ENCODE measurements at regions not wholly inside any gene's neighbourhood (a gene's known extent, or its start where the extent isn't known, plus 50 kb on each side); places are given as distances from the start of the nearest gene placed in this dataset.

DNA sequence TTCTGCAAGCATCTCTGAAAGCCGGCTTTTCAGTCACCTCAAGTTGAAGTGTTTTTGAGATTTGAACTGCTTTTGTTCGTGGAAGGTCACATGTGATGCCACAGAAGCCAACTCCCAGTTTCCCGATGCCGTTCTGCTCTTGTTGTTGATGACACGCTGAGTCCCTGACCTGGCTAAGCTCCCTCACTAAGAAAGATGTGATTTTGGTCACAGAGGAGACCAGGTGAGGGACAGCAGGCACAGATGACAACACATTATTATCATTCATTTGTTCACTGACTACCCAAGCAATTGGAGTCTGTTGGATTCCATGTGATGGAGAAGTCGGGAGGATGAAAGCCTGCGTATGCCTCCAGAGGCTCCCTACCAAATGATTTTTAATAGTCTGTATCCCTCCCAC is 822.4 kb upstream of the RBFOX1 start:
- ChIA-PET POLR2A (ENCODE audit: unreplicated experiment) (no interaction called here), CTCF (no interaction called here)
- ATAC-seq (ENCODE audit: low read depth) (no peak), DNase-seq (no peak)
- Histone ChIP-seq H3K4ac (ENCODE audit: low read depth, low read length) (no peak overlapping the region), H3K36me3 (ENCODE audit: control insufficient read depth, insufficient read depth, low read length) (no peaks in the 10 kb centered on the region), H2AK9ac (replicated peaks; ENCODE audit: low read depth, low read length, poor library complexity) (no peak overlapping the region), H3K27me3 (ENCODE audit: control insufficient read depth, insufficient read depth, low read length) (no peaks in the 10 kb centered on the region), H3K18ac (ENCODE audit: low read depth, low read length) (no peak overlapping the region), H3K9ac (ENCODE audit: low read depth, low read length) (no peak overlapping the region), H2BK20ac (ENCODE audit: low read depth, low read length) (no peak overlapping the region), H3K23ac (ENCODE audit: low read depth, low read length) (no peak overlapping the region), H3K27ac (ENCODE audit: insufficient read depth, low read length) (no peak overlapping the region), H4K5ac (ENCODE audit: low read depth, low read length) (no peak overlapping the region), H4K91ac (ENCODE audit: insufficient read depth, low read depth, low read length) (no peak overlapping the region), H3K4me1 (ENCODE audit: control insufficient read depth, insufficient read depth, low read length) (no peaks in the 10 kb centered on the region), H2BK15ac (ENCODE audit: low read depth, low read length) (no peak overlapping the region), H4K20me1 (ENCODE audit: insufficient read depth, low read length) (no peaks in the 10 kb centered on the region), H3K79me1 (ENCODE audit: low read depth in 1 of 2, low read length in 2 of 2) (no peaks in the 10 kb centered on the region), H3K4me2 (ENCODE audit: low read depth, low read length) (no peak overlapping the region), H2AFZ (replicated peaks; ENCODE audit: low read length, poor library complexity) (no peak overlapping the region), H2BK5ac (ENCODE audit: low read depth, low read length, poor library complexity, severe bottlenecking) (no peak overlapping the region), H4K8ac (ENCODE audit: low read depth in 2 of 2, low read length in 2 of 2) (no peak overlapping the region), H3K9me1 (ENCODE audit: insufficient read depth, low read length) (no peaks in the 10 kb centered on the region), H2AK5ac (ENCODE audit: low read depth, low read length) (no peak overlapping the region), H3K56ac (ENCODE audit: extremely low read depth, insufficient read depth, low read length) (no peak overlapping the region), H3K14ac (replicated peaks; ENCODE audit: low read depth, low read length) (no peak overlapping the region), H2BK120ac (ENCODE audit: low read depth, low read length) (no peak overlapping the region), H3K4me3 (ENCODE audit: insufficient read depth, low read depth, low read length) (no peak overlapping the region), H3K9me3 (ENCODE audit: control insufficient read depth, insufficient read depth, low read length) (peaks cover 19% of the 10 kb centered on the region)
- intact Hi-C loops (cut with micrococcal nuclease) (no loop called here), in situ Hi-C loops (cut with MboI; ENCODE audit: low sequenced_read_pairs) (no loop called here), dilution Hi-C loops (cut with HindIII; ENCODE audit: low sequenced_read_pairs, unreplicated experiment) (no loop called here)
- BruUV-seq (replicated peaks) = no TSS peak
- TF ChIP-seq SMC3 (IDR thresholded peaks at IDR 0.05; ENCODE audit: low read depth, low read length) = no peak
- TF ChIP-seq POLR2A (IDR thresholded peaks at IDR 0.05; ENCODE audit: low read depth, low read length) = no peak
- TF ChIP-seq RAD21 (IDR thresholded peaks at IDR 0.05; ENCODE audit: low read length) = no peak
- TF ChIP-seq MAZ (IDR thresholded peaks at IDR 0.05; ENCODE audit: borderline replicate concordance, low read depth, low read length) = no peak
- 100% methylated on average over 1 of the region's 7 CpGs; no CpG with 5 or more reads in 1 of the 2 experiments for WGBS, 2 experiments (ENCODE audit: extremely low coverage in 2 of 2, insufficient read length in 1 of 2)
